ENCODE measurements at regions not wholly inside any gene's neighbourhood (a gene's known extent, or its start where the extent isn't known, plus 50 kb on each side); places are given as distances from the start of the nearest gene placed in this dataset.

DNA sequence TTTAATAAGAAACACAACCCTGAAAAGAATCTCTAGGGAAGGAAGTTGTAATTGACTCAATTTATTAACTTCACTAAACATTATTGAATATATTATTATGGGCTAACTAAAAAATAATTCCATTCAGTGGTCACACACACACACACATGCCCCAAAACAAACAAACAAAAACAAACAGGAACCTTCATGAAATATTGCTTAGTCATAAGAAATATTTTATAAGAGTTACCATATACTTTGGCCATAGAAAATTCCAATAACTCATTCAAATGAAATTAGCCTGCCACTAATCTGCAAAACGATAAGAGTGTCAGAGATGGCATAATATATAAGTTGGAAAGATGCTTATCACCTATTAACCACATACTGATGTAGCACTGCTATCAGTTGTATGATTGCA is 268.4 kb upstream of the AMIGO2 start:
- Mint-ChIP-seq H3K27ac (peak overlapping the region; percentile 96), H3K4me3 (no peak overlapping the region), H3K4me1 (ENCODE audit: low read depth) (peaks cover 72% of the 10 kb centered on the region), H3K36me3 (ENCODE audit: low read depth) (peaks cover 35% of the 10 kb centered on the region), H3K27me3 (no peaks in the 10 kb centered on the region), H3K9me3 (no peaks in the 10 kb centered on the region)
- POLR2A ChIA-PET = interaction anchor here (0.9 to 1.1 kb wide), 2 partner anchors 42 to 66 kb away, joined by 3 read pairs; no protein-coding TSS in a partner anchor
- DNase-seq = no peak
- TF ChIP-seq, protein P1, sequence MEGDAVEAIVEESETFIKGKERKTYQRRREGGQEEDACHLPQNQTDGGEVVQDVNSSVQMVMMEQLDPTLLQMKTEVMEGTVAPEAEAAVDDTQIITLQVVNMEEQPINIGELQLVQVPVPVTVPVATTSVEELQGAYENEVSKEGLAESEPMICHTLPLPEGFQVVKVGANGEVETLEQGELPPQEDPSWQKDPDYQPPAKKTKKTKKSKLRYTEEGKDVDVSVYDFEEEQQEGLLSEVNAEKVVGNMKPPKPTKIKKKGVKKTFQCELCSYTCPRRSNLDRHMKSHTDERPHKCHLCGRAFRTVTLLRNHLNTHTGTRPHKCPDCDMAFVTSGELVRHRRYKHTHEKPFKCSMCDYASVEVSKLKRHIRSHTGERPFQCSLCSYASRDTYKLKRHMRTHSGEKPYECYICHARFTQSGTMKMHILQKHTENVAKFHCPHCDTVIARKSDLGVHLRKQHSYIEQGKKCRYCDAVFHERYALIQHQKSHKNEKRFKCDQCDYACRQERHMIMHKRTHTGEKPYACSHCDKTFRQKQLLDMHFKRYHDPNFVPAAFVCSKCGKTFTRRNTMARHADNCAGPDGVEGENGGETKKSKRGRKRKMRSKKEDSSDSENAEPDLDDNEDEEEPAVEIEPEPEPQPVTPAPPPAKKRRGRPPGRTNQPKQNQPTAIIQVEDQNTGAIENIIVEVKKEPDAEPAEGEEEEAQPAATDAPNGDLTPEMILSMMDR (IDR thresholded peaks at IDR 0.05) = no peak
- no peak for ATAC-seq
- CTCF ChIA-PET = interaction anchor here (1.0 kb wide), 1 partner anchor 41 kb away, joined by 4 read pairs; no protein-coding TSS in a partner anchor
- intact Hi-C loops (cut with micrococcal nuclease) = no loop called here

- TF ChIP-seq, protein P1 (IDR thresholded peaks at IDR 0.05) = no peak
- H3K4me3 Mint-ChIP-seq = no peak overlapping the region
- peaks cover 38% of the 10 kb centered on the region for H3K36me3 Mint-ChIP-seq (ENCODE audit: low read depth)
- DNase-seq (no peak), ATAC-seq (no peak)
- peaks cover 59% of the 10 kb centered on the region for H3K4me1 Mint-ChIP-seq (ENCODE audit: low read depth)
- CTCF ChIA-PET = interaction anchor here (0.6 to 1.7 kb wide), 6 partner anchors 15 to 276 kb away, joined by 3 to 7 read pairs (median 4); no protein-coding TSS in a partner anchor
- peak overlapping the region; percentile 57 for H3K27ac Mint-ChIP-seq
- H3K27me3 Mint-ChIP-seq = no peaks in the 10 kb centered on the region
- POLR2A ChIA-PET = interaction anchor here (0.8 to 1.0 kb wide), 6 partner anchors 10 to 360 kb away, joined by 3 to 4 read pairs (median 3); partner anchors contain the start of gene RPAP3
- H3K9me3 Mint-ChIP-seq = no peaks in the 10 kb centered on the region
- intact Hi-C loops (cut with micrococcal nuclease) = no loop called here
These were observed 266.7 kb upstream of the AMIGO2 start for GRCh38 chr12:47346251-47347019.

DNA sequence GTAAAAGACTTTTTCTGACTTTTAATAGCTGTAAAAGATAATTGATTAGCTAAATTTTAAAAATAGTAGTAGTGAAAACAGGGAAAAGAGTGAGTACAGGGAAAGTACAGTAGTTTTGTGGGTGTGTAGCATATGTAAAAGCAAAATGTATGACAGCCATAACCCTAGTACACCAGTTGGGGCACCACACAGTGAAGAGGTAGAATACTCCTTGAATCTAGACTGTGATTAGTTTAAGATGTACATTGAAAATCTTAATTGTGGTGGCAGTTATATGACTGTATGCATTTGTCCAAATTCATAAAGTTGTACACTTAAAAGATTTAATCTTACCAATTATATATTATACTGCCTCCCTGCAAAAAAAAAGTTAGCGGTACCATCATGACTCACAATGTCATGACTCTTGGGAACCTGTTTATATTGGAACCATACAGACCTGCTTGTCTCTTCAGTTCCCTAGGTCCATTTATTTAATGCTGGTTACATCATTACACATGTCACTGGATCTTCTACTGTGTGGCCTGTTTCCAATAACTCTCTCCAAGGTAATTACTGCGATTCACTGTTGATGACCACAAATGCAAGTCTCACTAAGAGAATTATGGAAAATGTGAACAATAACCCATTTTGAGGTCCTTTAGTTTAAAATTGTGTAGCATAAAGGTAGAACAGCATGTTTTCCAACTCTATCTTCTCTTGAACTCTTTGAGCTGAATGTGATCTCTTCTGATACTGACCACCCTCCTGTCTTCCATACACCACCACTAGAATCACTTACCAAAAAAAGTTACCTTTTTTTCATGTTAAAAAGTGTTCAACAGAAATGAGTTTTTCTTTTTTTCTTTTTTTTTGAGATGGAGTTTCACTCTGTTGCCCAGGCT is 264.2 kb upstream of the AMIGO2 start:
- H3K4me1 Mint-ChIP-seq (ENCODE audit: low read depth) = peaks cover 36% of the 10 kb centered on the region
- intact Hi-C loops (cut with micrococcal nuclease) = no loop called here

GRCh38 chr12:47340411-47341015 is 260.8 kb upstream of the AMIGO2 start:
- no peak overlapping the region for H3K4me3 Mint-ChIP-seq
- DNase-seq (no peak), ATAC-seq (no peak)
- peaks cover 29% of the 10 kb centered on the region for H3K4me1 Mint-ChIP-seq (ENCODE audit: low read depth)
- CTCF ChIA-PET = interaction anchor here (1.9 to 2.7 kb wide), 2 partner anchors 11 to 57 kb away, joined by 4 to 12 read pairs; no protein-coding TSS in a partner anchor
- H3K27ac Mint-ChIP-seq = no peak overlapping the region
- H3K9me3 Mint-ChIP-seq = peaks cover 16% of the 10 kb centered on the region
- TF ChIP-seq, protein P1 (IDR thresholded peaks at IDR 0.05) = no peak
- H3K27me3 Mint-ChIP-seq = no peaks in the 10 kb centered on the region
- POLR2A ChIA-PET = interaction anchor here (1.8 kb wide), 1 partner anchor 51 kb away, joined by 3 read pairs; no protein-coding TSS in a partner anchor
- intact Hi-C loops (cut with micrococcal nuclease) = no loop called here
- H3K36me3 Mint-ChIP-seq (ENCODE audit: low read depth) = peaks cover 56% of the 10 kb centered on the region

More for the DNA sequence above, 264.2 kb upstream of the AMIGO2 start:
- H3K27ac Mint-ChIP-seq = peak overlapping the region; percentile 94
- peaks cover 43% of the 10 kb centered on the region for H3K36me3 Mint-ChIP-seq (ENCODE audit: low read depth)
- TF ChIP-seq, protein P1 (IDR thresholded peaks at IDR 0.05) = peak; percentile 16
- ChIA-PET CTCF (interaction anchor here (0.7 to 1.7 kb wide), 2 partner anchors 18 to 54 kb away, joined by 3 to 6 read pairs; no protein-coding TSS in a partner anchor), POLR2A (interaction anchor here (1.6 kb wide), 1 partner anchor 22 kb away, joined by 3 read pairs; no protein-coding TSS in a partner anchor)
- DNase-seq = no peak
- H3K9me3 Mint-ChIP-seq = no peaks in the 10 kb centered on the region
- no peak overlapping the region for H3K4me3 Mint-ChIP-seq
- no peaks in the 10 kb centered on the region for H3K27me3 Mint-ChIP-seq
- ATAC-seq = peak; percentile 74

All from activated CD8-positive, alpha-beta T cell treated with anti-CD3 and anti-CD28 coated beads for 36 hours (primary cell).